GM19468 (cell line): ENCODE measurements at regions not wholly inside any gene's neighbourhood (a gene's known extent, or its start where the extent isn't known, plus 50 kb on each side); places are given as distances from the start of the nearest gene placed in this dataset.

ENCODE experiments used
- ATAC-seq: cut with Tn5 transposase; IDR thresholded peaks from one replicate; pipeline ENCODE4 v1.9.1; 2021; ENCODE audit warnings: mild to moderate bottlenecking, moderate library complexity, moderate number of reproducible peaks; ENCODE audit not compliant: unreplicated experiment; ENCODE audit errors: extremely low read depth

DNA sequence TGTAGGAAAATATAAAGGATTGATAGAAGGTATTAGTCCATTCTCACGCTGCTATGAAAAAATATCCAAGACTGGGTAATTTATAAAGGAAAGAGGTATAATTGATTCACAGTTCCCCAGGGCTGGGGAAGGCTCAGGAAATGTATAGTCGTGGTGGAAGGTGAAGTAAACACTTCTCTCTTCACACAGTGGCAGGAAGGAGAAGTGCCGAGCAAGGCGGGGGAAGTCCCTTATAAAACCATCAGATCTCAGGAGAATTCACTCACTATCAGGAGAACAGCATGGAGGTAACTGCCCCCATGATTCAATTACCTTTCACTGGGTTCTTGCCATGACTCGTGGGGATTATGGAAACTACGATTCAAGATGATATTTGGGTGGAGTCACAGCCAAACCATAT is 1806.0 kb downstream of the MRPL39 start:
- no peak for ATAC-seq

DNA sequence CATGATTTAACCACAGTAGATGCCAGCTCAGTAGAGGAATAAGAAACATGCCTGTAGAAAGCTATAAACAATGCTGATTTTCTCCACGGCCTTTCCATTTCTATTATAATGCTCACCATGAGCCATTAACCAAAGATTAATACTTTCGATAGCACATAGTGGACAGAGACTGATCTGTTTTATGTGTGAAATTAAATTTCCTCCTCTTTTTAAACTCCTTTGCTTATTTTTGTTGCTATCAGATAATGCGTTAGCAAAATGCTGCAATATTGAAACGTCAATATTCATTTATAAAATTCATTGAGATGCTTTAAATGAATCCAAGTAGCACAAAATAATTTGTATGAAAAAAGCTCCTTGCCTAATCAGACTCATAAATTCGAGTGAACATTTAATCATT is 1807.9 kb downstream of the MRPL39 start:
- ATAC-seq, result no peak

DNA sequence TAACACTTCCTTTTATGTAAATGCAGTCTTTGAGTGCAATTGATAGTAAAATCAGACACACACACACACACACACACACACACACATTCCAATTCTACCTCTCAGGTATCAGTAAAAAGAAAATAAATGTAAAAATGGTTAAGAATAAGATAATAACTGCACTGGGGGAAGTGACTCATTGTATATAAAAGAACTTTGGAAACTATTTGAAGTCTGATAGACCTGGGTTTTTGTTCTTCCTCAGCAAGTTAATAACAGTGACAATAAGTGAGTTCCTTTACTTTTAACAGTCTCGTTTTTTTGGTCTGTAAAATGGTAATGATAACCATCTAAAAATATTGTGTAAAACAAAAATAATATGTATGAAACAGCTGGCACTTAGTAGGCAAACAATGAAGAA is 1815.0 kb downstream of the MRPL39 start:
- no peak for ATAC-seq

DNA sequence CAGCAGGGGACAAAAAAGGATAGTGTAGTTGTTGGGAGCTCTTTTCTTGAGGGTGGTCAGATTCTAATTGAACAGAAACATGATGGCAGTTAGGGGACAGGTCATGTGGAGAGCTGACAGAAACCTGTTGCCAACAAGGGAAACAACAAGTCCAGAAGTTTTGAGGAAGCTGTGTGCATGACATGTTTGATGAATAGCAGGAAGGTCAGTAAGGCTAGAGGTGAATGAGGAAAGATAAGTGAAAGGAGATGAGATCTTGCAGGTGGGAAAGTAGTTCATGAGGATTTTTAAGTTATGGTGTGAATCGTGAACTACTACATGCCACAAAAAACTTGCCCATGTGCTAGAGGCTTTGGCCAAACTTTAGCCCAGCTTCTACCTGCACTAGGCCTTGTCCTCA is 1817.4 kb downstream of the MRPL39 start:
- no peak for ATAC-seq

DNA sequence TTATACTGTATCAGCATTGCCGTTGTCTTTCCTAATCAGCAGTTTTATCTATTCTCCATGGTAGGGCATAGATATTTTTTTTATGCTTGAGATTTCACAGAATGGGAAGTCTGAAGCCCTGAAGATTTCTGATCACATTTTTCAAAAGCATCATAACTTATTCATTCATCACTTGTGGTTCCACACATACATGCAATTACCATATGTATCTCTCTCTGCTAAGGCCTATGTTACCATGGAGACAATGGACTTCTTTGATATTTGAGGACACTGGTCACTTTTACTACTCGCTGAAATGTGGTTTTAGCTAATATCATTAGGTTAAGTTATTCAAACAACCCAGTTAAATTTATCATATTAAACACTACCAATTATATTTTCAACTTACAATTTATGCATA is 1827.0 kb downstream of the MRPL39 start:
- ATAC-seq, result no peak

GRCh38 chr21:23743821-23744220 is 1863.5 kb downstream of the MRPL39 start:
- ATAC-seq, result no peak

- ATAC-seq, result no peak
Observed at GRCh38 chr21:23740463-23740862, 1866.8 kb downstream of the MRPL39 start.

GRCh38 chr21:23732776-23733175 is 1874.5 kb downstream of the MRPL39 start:
- no peak for ATAC-seq

DNA sequence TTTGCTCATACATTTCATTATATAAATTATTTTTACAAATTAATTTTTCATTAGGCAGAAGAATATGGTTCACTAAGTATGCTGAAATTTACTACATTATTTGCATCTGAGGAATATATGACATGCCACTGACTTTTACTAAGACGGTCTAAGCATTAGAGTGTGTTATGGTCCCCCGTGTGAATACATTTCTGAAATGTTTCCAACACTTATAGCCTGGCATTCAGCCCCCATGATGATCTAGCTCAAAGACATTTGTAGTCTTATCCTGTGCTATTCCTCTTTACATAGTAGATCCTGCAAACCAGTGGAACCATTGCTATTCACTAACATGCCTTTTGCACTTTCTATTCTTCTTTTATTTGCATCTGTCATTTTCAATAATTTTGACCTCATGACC is 1878.0 kb downstream of the MRPL39 start:
- ATAC-seq, result no peak

GRCh38 chr21:23725576-23725975 is 1881.7 kb downstream of the MRPL39 start:
- no peak for ATAC-seq

DNA sequence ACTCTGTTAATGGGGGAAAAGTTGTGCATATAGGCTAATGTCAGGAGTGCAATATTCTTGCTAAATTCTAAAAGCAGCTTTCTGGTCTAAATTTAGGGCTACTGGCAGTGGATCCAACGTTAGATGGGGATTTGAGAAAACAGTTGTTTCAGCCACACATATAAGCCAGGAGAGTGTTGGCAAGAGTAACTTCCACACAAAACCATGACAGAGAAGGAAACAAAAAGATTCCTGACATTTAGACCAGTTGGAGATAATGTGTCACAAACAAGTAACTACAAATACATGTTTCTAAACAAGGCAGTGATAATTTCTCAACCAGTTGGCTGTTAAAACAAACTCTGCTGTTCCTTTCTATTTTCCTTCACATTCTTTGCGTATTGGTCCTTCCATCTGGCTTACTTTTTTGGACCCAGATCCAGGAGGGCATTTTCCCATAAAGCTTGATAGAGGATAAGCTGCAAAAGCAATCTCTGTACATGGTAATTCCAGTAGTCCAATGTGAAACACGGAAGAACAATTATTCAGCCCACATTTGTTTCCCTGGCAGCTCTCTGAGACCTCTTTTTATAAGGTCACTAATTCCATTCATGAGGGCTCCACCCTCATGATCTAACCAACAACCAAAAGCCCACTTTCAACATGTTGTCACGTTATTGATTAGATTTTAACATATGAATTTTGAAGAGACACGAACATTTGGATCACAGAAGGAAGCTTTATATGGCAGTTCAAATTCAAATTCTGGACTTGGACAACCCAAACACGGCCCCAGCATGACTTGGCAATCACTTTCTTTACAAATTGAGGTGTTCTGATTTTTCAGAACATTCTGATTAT is 1888.6 kb downstream of the MRPL39 start:
- no peak for ATAC-seq

- ATAC-seq, result no peak
Observed at GRCh38 chr21:23712166-23712565, 1895.1 kb downstream of the MRPL39 start.

- no peak for ATAC-seq
Observed at GRCh38 chr21:23706431-23706830, 1900.8 kb downstream of the MRPL39 start.

- ATAC-seq, result no peak
Observed at GRCh38 chr21:23699402-23699801, 1907.9 kb downstream of the MRPL39 start.

GRCh38 chr21:23698619-23699018 is 1908.7 kb downstream of the MRPL39 start:
- no peak for ATAC-seq

GRCh38 chr21:23695443-23695842 is 1911.8 kb downstream of the MRPL39 start:
- ATAC-seq, result no peak

DNA sequence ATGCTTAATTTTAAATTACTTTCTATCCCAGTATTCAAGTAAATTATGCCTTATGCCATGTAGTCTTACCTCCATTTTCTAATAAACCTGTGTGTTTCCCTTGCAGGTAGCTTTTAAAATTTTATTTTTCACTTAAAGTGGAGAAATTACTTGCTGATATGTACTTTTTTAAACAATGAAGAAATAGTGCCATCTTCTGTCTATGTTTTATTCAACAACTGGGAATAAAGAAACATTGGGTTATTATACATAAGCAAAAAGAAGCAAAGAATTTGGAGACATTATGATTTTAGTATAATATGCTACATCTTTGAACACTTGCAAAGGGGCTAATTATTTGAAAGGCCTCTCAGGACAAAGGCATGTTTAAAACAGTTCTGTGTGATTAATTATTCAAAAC is 1912.9 kb downstream of the MRPL39 start:
- ATAC-seq, result no peak

DNA sequence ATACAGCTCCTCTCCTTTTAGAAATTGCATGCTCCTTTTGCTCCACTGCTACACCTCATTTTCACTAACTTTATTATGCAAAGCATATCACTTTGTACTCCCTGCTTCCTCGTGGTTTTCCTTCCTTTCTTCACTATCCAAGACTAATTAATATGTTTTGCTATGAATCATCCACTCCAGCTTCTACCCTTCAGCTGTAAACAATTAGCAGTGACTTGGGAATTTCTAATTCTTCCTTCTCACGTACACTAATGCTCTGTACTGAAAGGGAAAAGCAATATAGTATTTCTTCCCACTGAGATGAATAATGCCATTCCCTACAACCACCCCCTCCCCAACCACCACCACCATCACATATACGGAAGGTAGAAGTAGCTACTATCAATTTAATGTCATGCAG is 1917.0 kb downstream of the MRPL39 start:
- no peak for ATAC-seq

- no peak for ATAC-seq
Observed at GRCh38 chr21:23686737-23687523, 1920.4 kb downstream of the MRPL39 start.

- no peak for ATAC-seq
Observed at GRCh38 chr21:23684431-23684830, 1922.8 kb downstream of the MRPL39 start.

DNA sequence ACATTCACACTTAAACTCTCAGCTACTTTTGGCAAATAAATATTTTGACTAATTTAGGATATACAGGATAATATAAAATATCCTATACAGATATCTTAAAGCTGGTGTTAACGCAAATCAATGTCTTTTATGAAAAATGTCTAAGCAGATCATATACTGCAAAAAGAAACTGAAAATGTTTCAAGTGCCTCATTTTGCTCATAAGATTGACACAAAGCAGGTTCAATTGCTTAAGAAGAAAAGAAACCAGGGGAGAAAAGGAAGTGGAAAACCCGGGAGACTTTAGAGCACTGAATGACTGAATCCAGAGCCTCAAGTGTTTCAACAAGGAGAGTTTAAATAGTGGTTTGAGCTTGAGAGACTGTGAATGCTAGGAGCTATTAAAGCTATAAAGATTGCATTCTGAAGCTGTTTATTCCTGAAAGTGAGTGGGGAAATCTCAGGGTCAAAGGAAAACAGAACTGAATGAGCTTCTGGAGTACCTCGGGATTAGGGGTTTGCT is 1943.0 kb downstream of the MRPL39 start:
- ATAC-seq, result no peak
